Endothelial cell (in vitro differentiated cells): ENCODE measurements at regions not wholly inside any gene's neighbourhood (a gene's known extent, or its start where the extent isn't known, plus 50 kb on each side); places are given as distances from the start of the nearest gene placed in this dataset.
A peak's percentile ranks its signal among the peaks of the same experiment; 100 is the strongest.

Source experiments
- DNase-seq: peaks from one replicate; pipeline ENCODE4 v3.0.0; 2021; ENCODE audit warnings: low spot score
- H3K27ac Mint-ChIP-seq: one replicate; pipeline ENCODE4 v1.8.0; 2021; ENCODE audit warnings: mixed read lengths, inconsistent platforms; ENCODE audit not compliant: unreplicated experiment
- H3K27me3 Mint-ChIP-seq: one replicate; pipeline ENCODE4 v1.8.0; 2021; ENCODE audit warnings: mild to moderate bottlenecking, moderate library complexity, mixed read lengths, inconsistent platforms; ENCODE audit not compliant: unreplicated experiment
- H3K36me3 Mint-ChIP-seq: one replicate; pipeline ENCODE4 v1.8.0; 2021; ENCODE audit warnings: mild to moderate bottlenecking, low read depth, mixed read lengths, inconsistent platforms; ENCODE audit not compliant: unreplicated experiment
- H3K4me1 Mint-ChIP-seq: one replicate; pipeline ENCODE4 v1.8.0; 2021; ENCODE audit warnings: mild to moderate bottlenecking, mixed read lengths, inconsistent platforms; ENCODE audit not compliant: unreplicated experiment
- H3K4me3 Mint-ChIP-seq: one replicate; pipeline ENCODE4 v1.8.0; 2021; ENCODE audit warnings: mild to moderate bottlenecking, mixed read lengths, inconsistent platforms; ENCODE audit not compliant: unreplicated experiment
- H3K9me3 Mint-ChIP-seq: one replicate; pipeline ENCODE4 v1.8.0; 2021; ENCODE audit warnings: mixed read lengths, inconsistent platforms; ENCODE audit not compliant: unreplicated experiment
- CTCF ChIP-seq: fragments of 200-600 bp; sonication (generic); IDR thresholded peaks from one replicate; pipeline ENCODE4 v1.5.0; 2021; ENCODE audit warnings: antibody characterized with exemption; ENCODE audit not compliant: unreplicated experiment

DNA sequence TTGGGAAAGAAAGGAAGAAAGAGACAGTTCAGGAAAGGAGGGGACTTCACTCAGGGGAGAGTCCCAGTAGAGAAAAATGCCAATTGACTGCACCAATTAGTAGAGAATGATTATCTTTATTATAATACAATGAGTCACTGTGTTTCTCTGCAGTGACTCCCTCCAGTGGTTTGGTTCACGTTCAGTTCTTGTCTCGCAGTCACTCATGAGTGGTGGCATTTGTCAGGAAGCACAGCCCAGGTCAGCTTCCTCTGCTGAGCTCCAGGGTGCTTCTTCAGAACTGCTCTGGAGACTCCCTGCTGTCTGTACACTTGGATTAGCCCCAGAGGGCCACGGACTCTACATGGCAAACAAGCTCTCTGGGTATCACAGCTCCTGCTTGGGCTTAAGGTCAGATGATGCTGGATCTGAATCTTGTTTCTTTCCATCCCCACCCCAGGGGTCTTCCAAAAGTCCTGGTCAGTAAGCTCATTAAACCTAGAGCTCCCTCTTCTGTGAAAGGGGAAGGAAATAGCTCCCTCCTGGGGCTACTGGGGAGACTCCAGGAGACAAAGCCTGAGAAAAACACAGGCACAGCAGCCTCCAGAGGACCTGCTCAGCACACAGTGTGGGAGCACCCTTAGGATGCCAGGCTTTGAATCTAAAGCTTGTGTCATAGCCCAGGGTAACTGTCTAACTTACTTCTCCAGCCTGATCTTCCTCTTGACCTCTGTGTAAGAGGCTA is 619.0 kb downstream of the AJAP1 start:
- DNase-seq: no peak
- H3K27me3 Mint-ChIP-seq: peaks cover 2% of the 10 kb centered on the region
- H3K4me3 Mint-ChIP-seq: no peak overlapping the region
- H3K36me3 Mint-ChIP-seq: peaks cover 3% of the 10 kb centered on the region
- H3K27ac Mint-ChIP-seq: no peak overlapping the region
- no peak for TF ChIP-seq CTCF
- no peaks in the 10 kb centered on the region for H3K9me3 Mint-ChIP-seq
- no peaks in the 10 kb centered on the region for H3K4me1 Mint-ChIP-seq

GRCh38 chr1:5272325-5272724 is 617.9 kb downstream of the AJAP1 start:
- no peak for TF ChIP-seq CTCF
- H3K27me3 Mint-ChIP-seq: peaks cover 1% of the 10 kb centered on the region
- no peaks in the 10 kb centered on the region for H3K9me3 Mint-ChIP-seq
- H3K4me1 Mint-ChIP-seq: peaks cover 7% of the 10 kb centered on the region
- no peak overlapping the region for H3K27ac Mint-ChIP-seq
- H3K36me3 Mint-ChIP-seq: peaks cover 3% of the 10 kb centered on the region
- H3K4me3 Mint-ChIP-seq: no peak overlapping the region
- no peak for DNase-seq

GRCh38 chr1:5271264-5271663 is 616.9 kb downstream of the AJAP1 start:
- TF ChIP-seq CTCF: no peak
- H3K4me1 Mint-ChIP-seq: peaks cover 9% of the 10 kb centered on the region
- no peaks in the 10 kb centered on the region for H3K36me3 Mint-ChIP-seq
- H3K27ac Mint-ChIP-seq: no peak overlapping the region
- DNase-seq: no peak
- H3K27me3 Mint-ChIP-seq: peaks cover 1% of the 10 kb centered on the region
- H3K4me3 Mint-ChIP-seq: no peak overlapping the region
- no peaks in the 10 kb centered on the region for H3K9me3 Mint-ChIP-seq

- Mint-ChIP-seq H3K4me1 (peaks cover 9% of the 10 kb centered on the region), H3K36me3 (no peaks in the 10 kb centered on the region), H3K27ac (no peak overlapping the region), H3K27me3 (no peaks in the 10 kb centered on the region), H3K9me3 (no peaks in the 10 kb centered on the region), H3K4me3 (no peak overlapping the region)
- no peak for DNase-seq
- no peak for TF ChIP-seq CTCF
These were observed 615.5 kb downstream of the AJAP1 start for GRCh38 chr1:5269901-5270300.

- Mint-ChIP-seq H3K36me3 (no peaks in the 10 kb centered on the region), H3K4me3 (no peak overlapping the region), H3K4me1 (peaks cover 9% of the 10 kb centered on the region), H3K9me3 (no peaks in the 10 kb centered on the region), H3K27ac (no peak overlapping the region), H3K27me3 (no peaks in the 10 kb centered on the region)
- DNase-seq: peak; percentile 11
- TF ChIP-seq CTCF: no peak
These were observed 613.3 kb downstream of the AJAP1 start for GRCh38 chr1:5267603-5268235.
